H9 (cell line): ENCODE measurements at regions not wholly inside any gene's neighbourhood (a gene's known extent, or its start where the extent isn't known, plus 50 kb on each side); places are given as distances from the start of the nearest gene placed in this dataset.

Source experiments
- DNase-seq: peaks from one replicate; pipeline ENCODE4 v3.0.0-alpha.2; 2017
- H2AFZ ChIP-seq: one replicate; pipeline ENCODE4 v1.6.1; 2013; ENCODE audit warnings: mild to moderate bottlenecking, low read length, control low read depth, moderate library complexity
- H2AK5ac ChIP-seq: 2 replicates; pipeline ENCODE4 v1.6.1; 2013; ENCODE audit warnings: low read length, control low read depth, mixed read lengths; ENCODE audit not compliant: insufficient read length
- H2BK120ac ChIP-seq: one replicate; pipeline ENCODE4 v1.6.1; 2013; ENCODE audit warnings: low read depth, mild to moderate bottlenecking, low read length, control low read depth, inconsistent platforms; ENCODE audit not compliant: poor library complexity, severe bottlenecking
- H2BK12ac ChIP-seq: 2 replicates; pipeline ENCODE4 v1.6.1; 2013; ENCODE audit warnings: low read length, control low read depth, mixed read lengths, low read depth; ENCODE audit not compliant: insufficient read length
- H2BK15ac ChIP-seq: 2 replicates; pipeline ENCODE4 v1.6.1; 2013; ENCODE audit warnings: low read depth, low read length, control low read depth
- H2BK20ac ChIP-seq: one replicate; pipeline ENCODE4 v1.6.1; 2013; ENCODE audit warnings: low read depth, mild to moderate bottlenecking, low read length, control low read depth, inconsistent platforms; ENCODE audit not compliant: poor library complexity, severe bottlenecking
- H2BK5ac ChIP-seq: 2 replicates; pipeline ENCODE4 v1.6.1; 2013; ENCODE audit warnings: low read length, control low read depth, mixed read lengths; ENCODE audit not compliant: insufficient read length
- H3K14ac ChIP-seq: 2 replicates; pipeline ENCODE4 v1.6.1; 2013; ENCODE audit warnings: low read length, control low read depth; ENCODE audit not compliant: insufficient read depth
- H3K18ac ChIP-seq: 2 replicates; pipeline ENCODE4 v1.6.1; 2013; ENCODE audit warnings: low read depth, mild to moderate bottlenecking, mixed read lengths, low read length, control low read depth; ENCODE audit not compliant: insufficient read length
- H3K23ac ChIP-seq: 2 replicates; pipeline ENCODE4 v1.6.1; 2013; ENCODE audit warnings: low read length, control low read depth, mixed read lengths, low read depth; ENCODE audit not compliant: insufficient read length
- H3K23me2 ChIP-seq: 2 replicates; pipeline ENCODE4 v1.6.1; 2013; ENCODE audit warnings: low read depth, mild to moderate bottlenecking, mixed read lengths, low read length, control low read depth; ENCODE audit not compliant: insufficient read length, poor library complexity, severe bottlenecking
- H3K27ac ChIP-seq: 2 replicates; pipeline ENCODE4 v1.5.1; 2013; ENCODE audit warnings: low read length, control low read depth, mixed read lengths, low read depth; ENCODE audit not compliant: insufficient read length
- H3K27me3 ChIP-seq: 2 replicates; pipeline ENCODE4 v1.6.1; 2013; ENCODE audit warnings: low read length, control low read depth, inconsistent platforms; ENCODE audit not compliant: insufficient read depth
- H3K4ac ChIP-seq: 2 replicates; pipeline ENCODE4 v1.6.1; 2013; ENCODE audit warnings: low read depth, mild to moderate bottlenecking, control low read depth, inconsistent platforms, low read length, moderate library complexity
- H3K4me1 ChIP-seq: 2 replicates; pipeline ENCODE4 v1.6.1; 2013; ENCODE audit warnings: low read length, control low read depth, inconsistent platforms; ENCODE audit not compliant: insufficient read depth
- H3K4me2 ChIP-seq: 2 replicates; pipeline ENCODE4 v1.6.1; 2013; ENCODE audit warnings: low read length, control low read depth, mixed read lengths; ENCODE audit not compliant: insufficient read length, insufficient read depth
- H3K56ac ChIP-seq: 2 replicates; pipeline ENCODE4 v1.6.1; 2013; ENCODE audit warnings: low read depth, mild to moderate bottlenecking, mixed read lengths, low read length, control low read depth; ENCODE audit not compliant: insufficient read length
- H3K79me1 ChIP-seq: 2 replicates; pipeline ENCODE4 v1.6.1; 2013; ENCODE audit warnings: low read depth, mild to moderate bottlenecking, moderate library complexity, low read length, control low read depth, inconsistent platforms; ENCODE audit not compliant: insufficient read depth, poor library complexity, severe bottlenecking
- H3K79me2 ChIP-seq: 2 replicates; pipeline ENCODE4 v1.6.1; 2013; ENCODE audit warnings: low read length, control low read depth, inconsistent platforms; ENCODE audit not compliant: insufficient read depth
- H3K9ac ChIP-seq: 2 replicates; pipeline ENCODE4 v1.6.1; 2013; ENCODE audit warnings: low read length, control low read depth, mixed read lengths; ENCODE audit not compliant: insufficient read length; ENCODE audit errors: extremely low read depth
- H3K9me3 ChIP-seq: one replicate; pipeline ENCODE4 v1.6.1; 2013; ENCODE audit warnings: low read depth, low read length, inconsistent platforms; ENCODE audit not compliant: control insufficient read depth
- H3T11ph ChIP-seq: one replicate; pipeline ENCODE4 v1.6.1; 2013; ENCODE audit warnings: mild to moderate bottlenecking, low read length, control low read depth, inconsistent platforms
- H4K20me1 ChIP-seq: one replicate; pipeline ENCODE4 v1.6.1; 2013; ENCODE audit not compliant: control insufficient read depth, insufficient read length, insufficient read depth
- H4K5ac ChIP-seq: 2 replicates; pipeline ENCODE4 v1.6.1; 2013; ENCODE audit warnings: low read depth, mild to moderate bottlenecking, mixed read lengths, low read length, control low read depth; ENCODE audit not compliant: insufficient read length
- H4K8ac ChIP-seq: replicated peaks from 2 replicates; pipeline ENCODE4 v1.6.1; 2013; ENCODE audit warnings: low read length, control low read depth, mixed read lengths, low read depth; ENCODE audit not compliant: insufficient read length
- H4K91ac ChIP-seq: 2 replicates; pipeline ENCODE4 v1.6.1; 2013; ENCODE audit warnings: low read depth, mild to moderate bottlenecking, moderate library complexity, mixed read lengths, low read length, control low read depth; ENCODE audit not compliant: insufficient read length
- H3K27ac Mint-ChIP-seq, 3 experiments: 2 replicates in 2 of 3; 3 replicates in 1 of 3; pipeline ENCODE4 v1.8.0; 2020 to 2021; ENCODE audit warnings: mixed read lengths in 3 of 3, mild to moderate bottlenecking in 1 of 3, moderate library complexity in 1 of 3
- H3K27me3 Mint-ChIP-seq: 2 replicates; pipeline ENCODE4 v1.8.0; 2021; ENCODE audit warnings: low read depth, mild to moderate bottlenecking, moderate library complexity, mixed read lengths
- H3K36me3 Mint-ChIP-seq, 3 experiments: 2 replicates in 2 of 3; 3 replicates in 1 of 3; pipeline ENCODE4 v1.8.0; 2020 to 2021; ENCODE audit warnings: low read depth in 3 of 3, mixed read lengths in 3 of 3; ENCODE audit not compliant: insufficient read depth in 1 of 3
- H3K4me1 Mint-ChIP-seq, 2 experiments: 2 replicates each; pipeline ENCODE4 v1.8.0; 2020; ENCODE audit warnings: mixed read lengths in 2 of 2
- H3K4me3 Mint-ChIP-seq, 2 experiments: 2 replicates in 1 of 2; 3 replicates in 1 of 2; pipeline ENCODE4 v1.8.0; 2020 to 2021; ENCODE audit warnings: mild to moderate bottlenecking in 2 of 2, mixed read lengths in 2 of 2, moderate library complexity in 1 of 2
- H3K9me3 Mint-ChIP-seq, 2 experiments: 2 replicates in 1 of 2; 3 replicates in 1 of 2; pipeline ENCODE4 v1.8.0; 2020; ENCODE audit warnings: mild to moderate bottlenecking in 2 of 2, mixed read lengths in 2 of 2, moderate library complexity in 1 of 2
- WGBS: extraction: QIAGEN DNeasy Blood & Tissue Kit; methylation state at CpG from one replicate; pipeline ENCODE4 v1.1.7; 2013; ENCODE audit warnings: missing lambda C conversion rate, low lambda C conversion rate, mixed read lengths; ENCODE audit not compliant: insufficient read length; ENCODE audit errors: extremely low coverage; 5-methylcytosine and 5-hydroxymethylcytosine counted together
- TF ChIP-seq, protein P1 (sequence below): fragments of 200-600 bp; sonication (generic); conservative IDR thresholded peaks from 3 replicates; pipeline ENCODE4 v1.8.0; 2021; ENCODE audit warnings: antibody characterized with exemption, mild to moderate bottlenecking

DNA sequence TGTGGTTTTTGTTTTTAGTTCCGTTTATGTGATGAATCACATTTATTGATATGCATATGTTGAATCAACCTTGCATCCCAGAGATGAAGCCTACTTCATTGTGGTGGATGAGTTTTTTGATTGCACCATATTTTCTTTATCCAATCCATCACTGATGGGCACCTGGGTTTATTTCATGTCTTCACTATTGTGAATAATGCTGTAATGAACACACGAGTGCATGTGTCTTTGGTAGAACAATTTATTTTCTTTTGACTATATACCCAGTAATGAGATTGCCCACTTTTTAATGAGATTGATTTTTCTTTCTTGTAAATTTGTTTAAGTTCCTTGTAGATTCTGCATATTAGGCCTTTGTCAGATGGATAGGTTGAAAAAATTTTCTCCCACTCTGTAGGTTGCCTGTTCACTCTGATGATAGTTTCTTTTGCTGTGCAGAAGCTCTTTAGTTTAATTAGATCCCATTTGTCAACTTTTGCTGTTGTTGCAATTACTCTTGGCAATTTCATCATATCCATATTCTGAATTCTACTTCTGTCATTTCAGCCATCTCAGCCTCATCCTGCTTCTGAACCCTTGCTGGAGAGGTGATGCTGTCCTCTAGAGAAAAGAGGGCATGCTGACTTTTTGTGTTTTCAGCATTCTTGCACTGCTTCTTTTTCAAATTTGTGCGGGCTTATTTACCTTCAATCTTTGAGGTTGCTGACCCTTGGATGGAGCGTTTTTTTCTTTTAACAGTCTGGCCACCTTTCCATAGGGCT, 96.2 kb upstream of the CTAGE1 start:
- WGBS, result no CpG with 5 or more reads among the region's 4 CpGs
- no peak for DNase-seq
- H2BK120ac ChIP-seq, result no peak overlapping the region
- H3K27me3 ChIP-seq, result no peaks in the 10 kb centered on the region
- no peak overlapping the region for H3K56ac ChIP-seq
- no peak overlapping the region for H2AFZ ChIP-seq
- no peaks in the 10 kb centered on the region for H3K9me3 ChIP-seq
- no peak overlapping the region for H2BK12ac ChIP-seq
- H3K4me1 ChIP-seq, result no peaks in the 10 kb centered on the region
- no peak overlapping the region for H3K4me3 Mint-ChIP-seq
- H2AK5ac ChIP-seq, result no peak overlapping the region
- no peak overlapping the region for H3K27ac ChIP-seq
- H3K79me1 ChIP-seq, result no peaks in the 10 kb centered on the region
- no peaks in the 10 kb centered on the region for H4K20me1 ChIP-seq
- no peak overlapping the region for H3K14ac ChIP-seq
- H2BK15ac ChIP-seq, result no peak overlapping the region
- H3K36me3 Mint-ChIP-seq, result no peaks in the 10 kb centered on the region
- no peak overlapping the region for H3K27ac Mint-ChIP-seq
- no peak overlapping the region for H3K18ac ChIP-seq
- no peak overlapping the region for H2BK5ac ChIP-seq
- no peak overlapping the region for H4K5ac ChIP-seq
- no peak overlapping the region for H3T11ph ChIP-seq
- no peak overlapping the region for H2BK20ac ChIP-seq
- H3K4ac ChIP-seq, result no peak overlapping the region
- no peak overlapping the region for H4K91ac ChIP-seq
- H3K79me2 ChIP-seq, result no peaks in the 10 kb centered on the region
- no peak overlapping the region for H3K23ac ChIP-seq
- H3K27me3 Mint-ChIP-seq, result peaks cover 2% of the 10 kb centered on the region; the same call in 1 of the 2 replicates
- H4K8ac ChIP-seq, result no peak overlapping the region
- H3K23me2 ChIP-seq, result no peaks in the 10 kb centered on the region
- no peak overlapping the region for H3K4me2 ChIP-seq
- no peak overlapping the region for H3K9ac ChIP-seq
- H3K4me1 Mint-ChIP-seq, result no peaks in the 10 kb centered on the region
- H3K9me3 Mint-ChIP-seq, result no peaks in the 10 kb centered on the region
- TF ChIP-seq, protein P1, sequence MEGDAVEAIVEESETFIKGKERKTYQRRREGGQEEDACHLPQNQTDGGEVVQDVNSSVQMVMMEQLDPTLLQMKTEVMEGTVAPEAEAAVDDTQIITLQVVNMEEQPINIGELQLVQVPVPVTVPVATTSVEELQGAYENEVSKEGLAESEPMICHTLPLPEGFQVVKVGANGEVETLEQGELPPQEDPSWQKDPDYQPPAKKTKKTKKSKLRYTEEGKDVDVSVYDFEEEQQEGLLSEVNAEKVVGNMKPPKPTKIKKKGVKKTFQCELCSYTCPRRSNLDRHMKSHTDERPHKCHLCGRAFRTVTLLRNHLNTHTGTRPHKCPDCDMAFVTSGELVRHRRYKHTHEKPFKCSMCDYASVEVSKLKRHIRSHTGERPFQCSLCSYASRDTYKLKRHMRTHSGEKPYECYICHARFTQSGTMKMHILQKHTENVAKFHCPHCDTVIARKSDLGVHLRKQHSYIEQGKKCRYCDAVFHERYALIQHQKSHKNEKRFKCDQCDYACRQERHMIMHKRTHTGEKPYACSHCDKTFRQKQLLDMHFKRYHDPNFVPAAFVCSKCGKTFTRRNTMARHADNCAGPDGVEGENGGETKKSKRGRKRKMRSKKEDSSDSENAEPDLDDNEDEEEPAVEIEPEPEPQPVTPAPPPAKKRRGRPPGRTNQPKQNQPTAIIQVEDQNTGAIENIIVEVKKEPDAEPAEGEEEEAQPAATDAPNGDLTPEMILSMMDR, result no peak
